ENCODE measurements at regions not wholly inside any gene's neighbourhood (a gene's known extent, or its start where the extent isn't known, plus 50 kb on each side); places are given as distances from the start of the nearest gene placed in this dataset.

GRCh38 chr7:13827716-13828115 is 161.8 kb downstream of the ETV1 start:
- DNase-seq (ENCODE audit: low read depth, low spot score): no peak
- no peaks in the 10 kb centered on the region for H3K27me3 ChIP-seq (replicated peaks in 1 of 2; ENCODE audit: control insufficient read depth in 2 of 2, insufficient read depth in 2 of 2, low read length in 1 of 2)
- ChIA-PET SMC1A (ENCODE audit: uncharacterized antibody, unreplicated experiment) (no interaction called here), CTCF (no interaction called here), RAD21 (ENCODE audit: unreplicated experiment) (no interaction called here), POLR2A (no interaction called here)
- no peaks in the 10 kb centered on the region for H3K36me3 ChIP-seq (ENCODE audit: control insufficient read depth in 2 of 2, insufficient read depth in 2 of 2, low read length in 1 of 2)
- no peak for FAIRE-seq
- H2AFZ ChIP-seq (ENCODE audit: control insufficient read depth, low read depth, low read length): no peak overlapping the region
- H4K20me1 ChIP-seq (ENCODE audit: control insufficient read depth, insufficient read depth): no peaks in the 10 kb centered on the region
- no peak overlapping the region for H3K9ac ChIP-seq (ENCODE audit: control insufficient read depth, insufficient read depth, low read length)
- H3K4me3 ChIP-seq: no peak overlapping the region
- no TSS peak for BruUV-seq (replicated peaks)
- H3K4me1 ChIP-seq (ENCODE audit: control insufficient read depth, insufficient read depth, low read length): no peaks in the 10 kb centered on the region
- WGBS (ENCODE audit: insufficient coverage, insufficient replicate concordance, low lambda C conversion rate, missing lambda C conversion rate): 23% methylated on average over 5 of the region's 5 CpGs
- no peak overlapping the region for H3K27ac ChIP-seq (ENCODE audit: control insufficient read depth, insufficient read depth)
- H3K9me3 ChIP-seq (replicated peaks; ENCODE audit: control insufficient read depth, insufficient read depth, low read length): no peaks in the 10 kb centered on the region
- intact Hi-C loops (cut with micrococcal nuclease; ENCODE audit: unreplicated experiment) (no loop called here), in situ Hi-C loops (cut with MboI) (no loop called here)
- no peak for ATAC-seq
- no peaks in the 10 kb centered on the region for H3K79me2 ChIP-seq (ENCODE audit: control insufficient read depth, insufficient read depth, low read length)
- TF ChIP-seq IRF5 (IDR thresholded peaks at IDR 0.05; ENCODE audit: borderline replicate concordance): no peak
- TF ChIP-seq ZNF207 (IDR thresholded peaks at IDR 0.05; ENCODE audit: borderline replicate concordance): no peak
- no peak for TF ChIP-seq BHLHE40 (IDR thresholded peaks at IDR 0.05; ENCODE audit: borderline replicate concordance in 1 of 2, low read depth in 2 of 2, low read length in 1 of 2)
- TF ChIP-seq SUZ12 (IDR thresholded peaks at IDR 0.05; ENCODE audit: unreplicated experiment): no peak
- no peak for TF ChIP-seq POLR2A (IDR thresholded peaks at IDR 0.05; ENCODE audit: low read depth, low read length)
- no peak for TF ChIP-seq EP300 (IDR thresholded peaks at IDR 0.05; ENCODE audit: borderline replicate concordance in 1 of 2, control insufficient read depth in 1 of 2, low read depth in 2 of 2, low read length in 2 of 2)
- no peak for TF ChIP-seq CHD1 (IDR thresholded peaks at IDR 0.05; ENCODE audit: low read depth, low read length)
- TF ChIP-seq RAD51 (IDR thresholded peaks at IDR 0.05): no peak
- no peak for TF ChIP-seq NR2F1 (conservative IDR thresholded peaks at IDR 0.05)
- no peak for TF ChIP-seq RELB (IDR thresholded peaks at IDR 0.05; ENCODE audit: low read depth)
- TF ChIP-seq STAT1 (conservative IDR thresholded peaks at IDR 0.05): no peak
- no peak for TF ChIP-seq CEBPB (IDR thresholded peaks at IDR 0.05; ENCODE audit: borderline replicate concordance in 1 of 2, low read depth in 2 of 2, low read length in 2 of 2)
- no peak for TF ChIP-seq BMI1 (IDR thresholded peaks at IDR 0.05; ENCODE audit: borderline replicate concordance)
- TF ChIP-seq ASH2L (IDR thresholded peaks at IDR 0.05; ENCODE audit: borderline replicate concordance, low read depth): no peak
- no peak for TF ChIP-seq TAF1 (IDR thresholded peaks at IDR 0.05; ENCODE audit: borderline replicate concordance, low read depth, low read length)
- no peak for TF ChIP-seq RAD21 (IDR thresholded peaks at IDR 0.05; ENCODE audit: insufficient read depth, low read depth, low read length)
- TF ChIP-seq MYC (IDR thresholded peaks at IDR 0.05; ENCODE audit: insufficient read depth, insufficient read length, insufficient replicate concordance, low read length, severe bottlenecking): no peak
- no peak for TF ChIP-seq NFYB (IDR thresholded peaks at IDR 0.05; ENCODE audit: insufficient read depth, low read depth, low read length)
- no peak for TF ChIP-seq ZBTB4 (CRISPR knock-in tag; IDR thresholded peaks at IDR 0.05)
- TF ChIP-seq MTA3 (IDR thresholded peaks at IDR 0.05; ENCODE audit: borderline replicate concordance, low read length): no peak
- no peak overlapping the region for H3K4me2 ChIP-seq (ENCODE audit: control insufficient read depth, insufficient read depth)

Measured in GM12878 (cell line).